GM04503 (cell line): ENCODE measurements at regions not wholly inside any gene's neighbourhood (a gene's known extent, or its start where the extent isn't known, plus 50 kb on each side); places are given as distances from the start of the nearest gene placed in this dataset.
"Not testable (repeated sequence)": the region's sequence is repeated elsewhere in the genome, so short reads cannot be mapped to it uniquely, and the experiment has no call there.

Experiments used
- DNase-seq: peaks from one replicate; pipeline ENCODE4 v3.0.0-alpha.2; 2012; ENCODE audit warnings: low read depth

DNA sequence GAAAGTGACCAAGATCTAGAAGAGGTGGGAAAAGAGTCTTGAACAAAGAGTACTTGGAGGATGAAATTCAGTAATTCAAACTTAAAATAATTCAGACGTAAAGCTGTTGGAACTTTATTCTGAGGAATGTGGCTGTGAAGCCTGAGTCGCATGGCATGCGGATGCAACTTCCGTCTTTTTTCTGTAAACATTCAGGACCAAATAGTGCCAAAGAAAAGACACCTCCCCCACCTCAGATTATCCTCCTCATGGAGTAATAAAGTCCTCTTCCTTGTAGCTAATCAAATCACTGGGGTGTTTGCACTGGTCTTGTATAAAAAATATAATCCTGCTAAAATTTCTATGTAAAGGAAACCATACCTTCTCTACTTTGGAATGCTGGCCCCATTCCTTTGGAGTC, 790.4 kb downstream of the TSN start:
- DNase-seq, result no peak

- DNase-seq, result no peak
These were observed 807.3 kb downstream of the TSN start for GRCh38 chr2:122562775-122563174.

DNA sequence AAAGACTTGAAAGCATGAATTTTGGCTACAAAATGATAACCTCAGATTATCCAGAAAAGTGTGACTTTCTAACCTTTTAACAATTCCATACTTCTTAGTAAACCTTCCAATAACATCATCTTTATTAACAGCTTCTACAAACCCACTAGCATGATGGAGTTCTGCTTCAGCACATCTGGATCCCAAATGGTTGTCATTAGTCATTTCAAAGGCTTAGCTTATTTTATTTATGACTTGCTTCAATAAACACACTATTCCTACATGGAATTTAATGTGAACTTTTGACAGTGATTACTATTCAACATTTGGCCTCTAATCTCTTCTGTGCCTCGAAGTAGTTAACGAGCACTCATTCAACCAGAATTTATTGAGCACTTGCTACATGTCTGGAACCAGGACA, 808.3 kb downstream of the TSN start:
- no peak for DNase-seq

DNA sequence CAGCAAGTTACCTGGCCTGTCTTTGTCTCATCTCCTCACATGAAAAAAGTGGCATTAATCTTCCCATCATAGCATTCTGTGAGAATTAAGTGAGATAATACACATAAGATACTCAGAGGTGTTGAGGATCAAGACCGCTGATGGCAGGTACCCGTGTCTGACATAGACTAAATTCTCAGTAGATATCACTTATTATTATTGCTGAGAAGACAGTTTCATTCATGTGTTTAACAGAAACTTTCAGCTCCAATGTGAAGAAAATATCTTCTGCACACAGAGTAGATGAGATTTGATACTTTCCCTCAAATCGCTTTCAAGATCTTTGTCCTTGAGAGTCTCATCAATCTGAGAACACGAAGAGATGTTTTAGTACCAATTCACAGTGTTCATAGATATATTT, 809.4 kb downstream of the TSN start:
- no peak for DNase-seq

GRCh38 chr2:122565364-122565763, 809.9 kb downstream of the TSN start:
- no peak for DNase-seq

DNA sequence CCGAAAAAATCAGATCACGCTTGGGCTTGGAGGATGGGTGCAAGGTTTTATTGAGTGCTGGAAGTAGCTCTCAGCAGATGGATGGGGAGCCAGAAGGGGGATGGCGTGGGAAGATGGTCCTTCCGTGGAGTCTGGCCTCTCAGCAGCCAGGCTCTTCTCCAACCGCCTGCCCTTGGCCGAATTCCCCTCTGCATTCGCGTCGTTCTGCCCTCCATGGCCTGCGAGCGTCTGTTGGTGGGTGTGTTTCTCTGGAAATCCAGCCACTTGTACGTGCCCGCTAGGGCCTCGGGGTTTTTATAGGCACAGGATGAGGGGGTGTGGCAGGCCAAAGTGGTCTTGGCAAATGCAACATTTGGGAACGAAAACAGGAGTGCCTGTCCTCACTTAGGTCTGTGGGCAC, 815.2 kb downstream of the TSN start:
- DNase-seq, result no peak

DNA sequence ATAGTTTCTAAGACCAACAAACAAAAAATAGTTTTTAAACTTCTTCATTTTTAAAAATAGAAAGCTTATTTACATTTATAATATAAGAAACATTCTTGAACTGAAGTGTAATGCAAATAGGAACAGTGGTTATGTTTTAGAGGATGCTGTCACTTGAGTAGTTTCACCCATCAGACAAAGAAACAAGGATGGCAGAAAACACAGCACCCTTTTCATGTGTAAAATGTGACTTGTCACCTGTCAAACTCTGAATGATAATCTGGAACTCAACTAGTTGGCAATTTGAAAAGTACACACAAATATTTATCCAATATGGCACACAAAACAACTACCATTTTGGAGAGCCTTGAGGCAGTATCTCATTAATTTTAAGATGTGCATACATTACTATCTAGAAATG, 816.0 kb downstream of the TSN start:
- not testable (repeated sequence) for DNase-seq

DNA sequence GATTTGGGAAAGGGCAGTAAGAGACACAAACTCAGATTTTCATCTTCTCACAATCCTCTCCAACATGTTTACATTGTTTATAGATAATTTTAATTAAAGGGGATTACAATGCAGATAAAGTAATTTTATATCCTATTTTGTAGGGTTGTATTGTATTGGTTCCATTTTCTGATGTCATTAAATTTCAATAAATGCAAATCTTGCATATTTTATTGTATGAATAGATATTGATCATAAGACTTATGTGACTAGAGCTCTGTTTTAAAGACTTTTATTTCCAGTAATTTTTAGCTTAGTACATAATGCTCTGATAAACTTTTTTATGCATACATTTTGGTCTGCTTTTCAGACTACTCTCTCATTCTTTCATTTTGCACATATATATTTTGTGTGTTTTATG, 819.6 kb downstream of the TSN start:
- no peak for DNase-seq

- DNase-seq, result no peak
These were observed 827.9 kb downstream of the TSN start for GRCh38 chr2:122583159-122583917.

DNA sequence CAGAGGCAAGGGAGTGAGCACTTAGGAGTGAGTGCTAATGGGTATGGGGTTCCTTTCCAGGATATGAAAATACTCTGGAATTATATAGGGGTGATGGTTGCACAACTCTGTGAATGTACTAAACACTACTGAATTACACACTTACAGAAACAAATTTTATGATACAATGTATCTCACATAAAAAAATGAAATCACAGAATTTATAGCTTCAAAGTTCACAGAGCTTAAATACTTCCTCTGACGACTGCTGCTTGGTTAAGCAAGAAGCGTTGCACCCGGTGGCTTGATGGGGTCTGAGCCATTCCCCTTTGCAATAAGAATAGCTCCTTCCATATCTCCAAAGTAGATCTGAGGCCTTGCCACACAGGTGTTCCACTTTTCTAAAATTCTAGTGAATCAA, 835.1 kb downstream of the TSN start:
- DNase-seq, result no peak

GRCh38 chr2:122595065-122595464, 839.6 kb downstream of the TSN start:
- no peak for DNase-seq

DNA sequence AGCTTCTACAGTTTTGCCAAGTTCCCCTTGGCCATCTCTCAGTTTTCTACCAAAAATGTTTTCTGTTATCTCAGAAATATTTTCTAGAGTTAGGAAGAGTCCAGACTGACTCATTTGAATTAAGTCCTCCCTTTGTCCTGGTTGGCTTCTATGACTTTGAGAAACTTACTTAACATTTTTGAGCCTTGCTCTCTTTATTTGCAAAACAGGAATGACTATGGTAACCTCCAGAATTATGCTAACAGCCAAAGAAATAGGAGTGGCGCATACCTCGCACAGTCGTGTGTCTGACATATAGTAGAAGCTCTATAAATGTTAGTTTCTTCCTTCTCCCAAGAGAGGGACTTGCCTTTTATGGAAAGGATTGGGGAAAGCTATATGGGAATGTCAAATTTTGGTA, 841.1 kb downstream of the TSN start:
- no peak for DNase-seq

DNA sequence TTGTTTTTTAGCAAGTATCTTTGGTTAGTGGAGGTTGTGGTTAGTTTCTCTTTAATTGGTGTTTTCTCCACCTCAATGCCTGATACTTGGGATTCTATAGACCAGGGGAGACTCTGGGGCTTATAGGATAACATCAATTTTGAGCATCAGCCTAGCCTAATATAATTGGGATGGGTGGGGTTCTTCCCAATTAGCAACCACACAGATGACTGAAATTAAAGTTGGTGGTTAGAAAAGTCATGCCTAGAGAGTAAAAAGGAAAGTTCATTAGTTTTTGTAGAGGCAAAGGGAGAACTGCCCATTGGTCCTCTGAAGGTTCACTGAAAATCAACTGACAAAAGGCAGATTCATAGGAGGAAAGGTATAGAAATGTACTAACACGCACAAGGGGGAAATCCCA, 843.3 kb downstream of the TSN start:
- DNase-seq, result no peak

- no peak for DNase-seq
These were observed 855.6 kb downstream of the TSN start for GRCh38 chr2:122610948-122611609.

DNA sequence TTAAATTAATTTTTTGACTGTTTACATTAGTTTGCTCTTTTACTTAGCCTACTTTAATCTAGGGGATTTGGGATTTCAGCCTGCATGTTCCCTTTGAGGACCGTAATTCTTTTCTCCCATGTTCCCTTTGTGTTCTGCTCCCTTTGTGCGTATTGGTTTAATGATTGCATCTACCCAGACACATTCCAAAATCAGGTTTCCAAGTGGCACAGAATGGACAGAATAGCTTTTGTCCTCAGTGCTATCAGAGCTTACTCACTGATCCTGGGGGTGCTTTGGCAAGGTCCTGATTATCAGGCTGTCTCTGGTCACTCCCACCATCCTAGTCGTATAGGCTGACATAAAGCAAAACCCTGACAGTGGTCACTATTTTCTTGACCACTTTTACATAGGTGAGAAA, 867.5 kb downstream of the TSN start:
- no peak for DNase-seq

- DNase-seq, result no peak
These were observed 871.9 kb downstream of the TSN start for GRCh38 chr2:122627388-122627787.

DNA sequence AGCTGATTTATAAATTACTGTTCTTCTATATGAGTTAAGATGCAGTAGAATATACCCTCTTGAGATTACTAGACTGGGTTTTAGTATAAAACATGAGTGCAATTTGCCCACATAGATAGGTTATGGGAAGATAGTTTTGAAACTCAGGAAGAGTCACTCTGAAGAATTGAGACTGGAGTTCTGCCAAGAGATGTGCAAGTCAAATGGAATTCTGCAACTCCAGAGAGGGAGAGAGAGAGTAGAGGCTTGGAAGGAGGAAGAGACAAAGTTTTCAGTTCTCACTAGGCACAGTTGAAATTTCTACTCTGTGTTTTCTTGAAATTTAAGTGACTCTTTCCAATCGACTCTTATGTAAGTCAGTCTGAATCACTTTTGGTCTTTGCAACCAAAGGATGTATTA, 878.8 kb downstream of the TSN start:
- peak; percentile 85 for DNase-seq

- no peak for DNase-seq
These were observed 879.5 kb downstream of the TSN start for GRCh38 chr2:122634920-122635319.

DNA sequence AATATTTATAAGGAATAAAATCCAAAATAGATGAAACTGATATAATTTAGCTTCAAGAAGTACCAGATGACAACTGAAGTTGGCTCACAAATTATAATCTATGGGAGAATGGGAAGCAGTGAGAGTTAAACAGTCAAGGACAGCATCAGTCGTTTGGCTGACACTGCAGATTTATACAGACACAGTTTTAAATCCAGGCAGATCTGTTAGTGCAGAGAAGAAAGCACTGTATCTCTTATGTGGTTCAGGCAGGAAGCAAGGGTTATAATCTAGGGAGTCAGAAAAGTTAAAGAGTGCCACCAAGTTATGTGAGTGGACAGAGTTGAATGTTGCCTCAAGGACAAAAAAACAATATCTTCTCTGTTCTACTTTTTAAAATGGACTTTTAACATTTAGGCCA, 880.2 kb downstream of the TSN start:
- no peak for DNase-seq

GRCh38 chr2:122636097-122636496, 880.6 kb downstream of the TSN start:
- no peak for DNase-seq

GRCh38 chr2:122639176-122639575, 883.7 kb downstream of the TSN start:
- DNase-seq, result no peak

DNA sequence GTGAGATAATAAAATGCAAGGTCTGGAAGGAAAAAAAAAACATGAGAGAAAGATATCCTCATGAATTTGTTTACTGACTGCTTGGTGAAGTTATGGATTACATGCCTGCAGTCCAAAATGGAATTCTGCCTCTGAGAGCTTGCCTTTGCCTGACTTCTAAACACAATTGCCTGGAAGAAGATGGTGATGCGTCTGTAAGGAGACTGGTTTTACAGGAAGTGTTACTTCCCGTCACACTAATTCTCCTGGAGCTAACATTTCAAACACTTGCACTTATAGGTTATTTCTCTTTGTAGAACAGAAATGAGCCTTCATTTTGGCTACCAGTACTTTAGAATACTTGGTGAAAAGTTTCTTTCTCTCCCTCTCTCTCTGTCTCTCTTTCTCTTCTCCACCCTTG, 884.3 kb downstream of the TSN start:
- no peak for DNase-seq

DNA sequence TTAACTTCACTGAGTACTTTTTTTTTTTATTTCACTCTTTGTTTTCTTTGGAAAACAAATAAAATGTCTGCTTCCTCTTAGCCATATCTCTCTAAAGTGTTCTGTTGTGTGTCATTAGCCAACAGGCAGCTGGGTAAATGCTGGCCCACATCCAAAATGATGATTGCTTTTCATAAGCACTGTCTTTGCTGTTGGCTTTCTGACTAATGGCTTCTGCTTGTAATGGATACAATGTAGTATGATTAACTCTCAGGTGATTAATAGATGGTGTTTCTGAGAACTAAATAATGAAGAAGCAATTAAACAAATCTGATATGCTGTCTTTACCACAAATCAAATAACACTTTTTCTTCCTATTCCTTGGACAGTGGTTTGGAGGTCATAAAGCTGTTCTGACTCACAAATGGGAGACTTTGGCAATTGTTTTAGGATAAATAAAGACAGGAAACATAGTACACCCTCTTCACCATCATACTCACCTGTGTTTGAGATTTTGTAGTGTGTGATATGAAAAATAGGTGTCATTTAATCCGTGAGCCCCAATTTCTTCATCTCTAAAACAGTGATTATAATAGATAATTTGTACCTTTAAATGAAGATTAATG, 888.4 kb downstream of the TSN start:
- DNase-seq, result peak; percentile 63

GRCh38 chr2:122651236-122651635, 895.8 kb downstream of the TSN start:
- no peak for DNase-seq
